HTR-8/SVneo (cell line): ENCODE measurements at regions not wholly inside any gene's neighbourhood (a gene's known extent, or its start where the extent isn't known, plus 50 kb on each side); places are given as distances from the start of the nearest gene placed in this dataset.

Source experiments
- DNase-seq: peaks from one replicate; pipeline ENCODE4 v3.0.0; 2011; ENCODE audit warnings: low spot score, mixed read lengths; ENCODE audit not compliant: insufficient read length
- FAIRE-seq: peaks from 2 replicates; lab custom pipeline; 2011; peaks lifted over from hg19 to GRCh38; lab: Jason Lieb, UNC

DNA sequence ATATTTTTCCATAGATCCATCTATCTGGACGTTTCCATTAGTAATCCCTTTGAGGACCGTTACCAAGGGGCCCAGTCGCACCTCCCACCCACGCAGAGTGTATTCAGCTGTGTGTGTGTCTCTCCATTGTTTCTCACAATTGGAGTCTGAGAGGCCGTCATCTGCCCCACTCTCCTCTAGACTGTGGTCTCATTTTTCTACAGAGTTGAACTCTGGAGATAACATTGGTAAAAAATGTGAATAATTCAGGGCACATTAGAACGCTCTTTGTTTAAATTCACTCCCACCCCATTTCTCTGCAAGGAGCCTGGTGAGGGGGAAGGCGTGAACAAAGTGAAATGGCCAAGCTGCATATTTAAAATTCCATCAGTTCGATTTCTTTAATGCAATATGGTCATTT is 333.1 kb upstream of the MAF start:
- DNase-seq (no peak), FAIRE-seq (no peak)

DNA sequence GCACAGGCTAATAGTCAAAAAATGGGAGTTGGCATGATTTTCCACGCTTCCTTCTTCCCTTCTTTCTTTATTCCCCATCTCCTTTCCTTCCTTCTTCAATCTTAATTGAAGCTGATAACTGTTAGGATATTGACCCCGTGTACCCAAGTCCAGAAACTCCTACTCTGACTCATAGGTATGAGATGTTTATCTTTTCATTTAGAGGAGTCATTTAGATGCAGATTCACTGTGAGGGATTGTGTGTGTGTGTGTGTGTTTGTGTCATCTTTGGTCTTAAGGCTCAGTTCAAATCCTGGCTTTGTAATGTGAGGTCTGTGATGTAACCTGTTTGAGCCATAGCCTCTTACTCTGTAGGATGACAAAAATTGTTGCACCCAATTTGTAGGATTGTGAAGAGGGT is 332.0 kb upstream of the MAF start:
- DNase-seq: no peak
- no peak for FAIRE-seq

DNA sequence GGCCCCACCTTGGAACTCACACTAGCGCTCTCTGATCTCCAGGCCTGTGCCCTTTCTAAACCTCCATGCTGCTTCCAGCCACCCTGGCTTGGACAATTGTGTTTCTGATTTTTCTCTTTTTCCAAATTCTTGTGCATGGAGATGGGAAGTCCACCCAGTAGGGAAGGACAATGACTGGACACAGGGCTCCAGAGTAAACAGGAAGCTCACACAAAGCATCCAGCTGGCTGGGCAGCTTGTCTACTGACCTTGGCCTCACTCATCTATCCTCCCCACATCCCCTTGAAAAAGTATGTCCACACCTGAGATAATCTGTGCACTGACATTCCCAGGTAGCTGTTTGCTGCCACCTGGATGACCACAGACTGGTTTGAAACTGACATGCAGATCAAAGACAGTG is 331.2 kb upstream of the MAF start:
- FAIRE-seq: no peak
- DNase-seq: no peak

DNA sequence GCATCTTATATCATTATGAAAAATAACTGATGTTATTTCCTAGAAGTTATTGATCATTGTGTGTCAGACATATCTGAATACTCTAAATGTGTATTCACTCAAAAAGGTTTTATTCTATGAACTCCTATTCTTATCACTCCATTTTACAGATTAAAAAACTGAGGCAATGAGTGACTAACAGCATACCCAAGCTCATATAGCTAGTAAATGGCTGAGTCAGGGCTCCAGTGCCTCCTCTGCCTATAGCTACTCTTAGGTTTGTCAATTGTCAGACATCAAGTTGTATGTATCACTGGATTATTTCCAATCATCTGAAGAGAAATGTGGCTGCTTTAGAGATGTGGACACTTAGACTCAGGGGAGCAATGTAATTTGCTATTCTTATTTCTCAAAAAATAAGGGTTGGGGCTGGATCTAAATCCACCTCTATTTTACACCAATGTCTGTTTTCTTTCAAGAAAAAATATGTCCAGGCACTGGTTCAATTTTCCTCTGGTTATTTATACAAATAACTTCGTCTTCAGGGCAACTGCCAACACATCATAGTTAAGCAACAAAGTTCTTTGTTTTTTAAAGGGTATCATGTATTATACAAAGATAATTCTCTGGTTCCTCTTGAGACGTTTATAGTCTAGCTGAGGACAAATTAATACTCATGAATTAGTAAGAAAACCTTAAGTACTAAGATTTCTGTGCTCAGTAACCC is 328.9 kb upstream of the MAF start:
- DNase-seq (no peak), FAIRE-seq (no peak)

DNA sequence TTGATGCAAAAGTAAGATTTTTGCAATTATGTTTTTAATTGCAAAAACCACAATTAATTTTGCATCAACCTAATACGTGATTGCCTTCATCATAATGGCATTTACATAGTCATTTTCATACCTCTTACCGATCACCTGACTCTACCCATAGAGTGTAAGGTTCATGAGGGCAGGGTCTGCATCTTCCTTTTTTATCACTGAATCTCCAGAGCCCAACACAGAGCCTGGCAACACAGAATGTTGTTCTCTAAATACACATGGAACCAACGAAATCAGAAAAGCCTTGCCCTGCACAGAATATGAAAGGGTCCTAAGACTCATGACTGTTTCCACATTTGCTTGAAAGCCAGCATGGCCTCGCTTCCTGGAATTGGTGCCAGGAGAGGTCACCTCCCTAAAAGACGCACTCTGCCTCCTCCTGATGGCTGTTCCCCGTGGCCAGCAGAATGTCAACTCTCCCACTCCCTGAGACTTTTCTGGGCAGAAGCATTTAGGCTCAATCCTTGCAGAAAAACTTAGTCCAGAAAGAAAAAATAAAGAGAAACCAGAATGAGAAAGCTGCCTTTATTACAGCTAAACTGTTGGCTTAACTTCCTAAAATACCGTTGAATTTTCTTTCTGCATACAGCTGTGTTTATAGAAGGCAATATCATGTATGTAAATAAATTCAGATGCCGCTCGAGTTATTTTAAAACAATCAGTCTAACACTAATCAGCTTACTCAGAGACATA is 327.8 kb upstream of the MAF start:
- DNase-seq: no peak
- no peak for FAIRE-seq

DNA sequence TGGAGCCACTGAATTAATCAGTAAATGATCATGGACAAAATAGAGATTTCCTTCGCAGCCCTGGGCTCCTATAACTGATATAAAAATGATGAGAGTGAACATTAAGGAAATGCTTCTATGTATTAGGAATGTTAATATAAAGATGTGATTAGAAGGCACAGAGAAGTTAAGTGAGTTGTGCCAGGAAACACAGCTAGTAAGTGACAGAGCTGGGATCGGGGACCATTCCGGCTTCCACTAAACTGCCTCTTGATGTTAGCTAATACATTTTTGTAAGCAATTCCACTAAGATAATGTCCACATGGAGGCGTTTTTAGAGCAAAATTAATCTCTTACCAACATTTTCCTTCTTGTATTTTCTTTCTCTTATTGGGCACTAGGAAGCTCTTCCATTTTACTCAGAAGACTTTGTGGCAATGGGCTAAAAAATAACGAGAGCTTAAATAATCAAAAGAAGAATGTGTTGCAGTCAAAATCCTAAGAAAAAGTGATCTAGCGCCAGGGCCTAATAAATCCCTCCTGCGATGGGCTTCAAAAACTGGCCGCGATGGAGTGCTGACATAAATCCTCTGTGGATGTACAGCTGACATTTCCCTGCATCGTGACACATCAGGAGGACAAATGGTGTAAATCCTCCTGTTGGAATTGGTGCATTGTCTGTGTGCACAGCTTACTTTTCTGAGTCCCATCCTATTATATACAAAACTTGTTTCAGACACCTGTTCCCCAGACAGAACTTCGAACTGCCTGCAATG is 326.1 kb upstream of the MAF start:
- FAIRE-seq: no peak

DNA sequence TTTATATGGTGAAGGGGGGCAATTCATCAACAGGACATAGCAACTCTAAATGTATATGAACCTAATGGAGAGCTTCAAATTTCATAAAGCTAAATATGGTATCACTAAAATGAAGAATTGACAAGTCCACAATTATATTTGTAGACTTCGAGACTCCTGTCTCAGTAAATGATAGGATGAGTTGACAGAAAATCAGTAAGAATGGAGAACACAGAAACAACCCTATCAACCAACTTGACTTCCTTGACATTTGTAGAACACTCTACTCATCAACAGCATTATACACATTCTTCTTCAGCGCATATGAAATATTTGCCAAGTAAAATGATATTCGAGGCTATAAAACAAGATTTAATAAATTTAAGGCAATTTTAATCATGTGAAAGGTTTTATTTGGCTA is 322.9 kb upstream of the MAF start:
- DNase-seq: no peak
- FAIRE-seq: no peak

More for the DNA sequence above, 326.1 kb upstream of the MAF start:
- DNase-seq: no peak

DNA sequence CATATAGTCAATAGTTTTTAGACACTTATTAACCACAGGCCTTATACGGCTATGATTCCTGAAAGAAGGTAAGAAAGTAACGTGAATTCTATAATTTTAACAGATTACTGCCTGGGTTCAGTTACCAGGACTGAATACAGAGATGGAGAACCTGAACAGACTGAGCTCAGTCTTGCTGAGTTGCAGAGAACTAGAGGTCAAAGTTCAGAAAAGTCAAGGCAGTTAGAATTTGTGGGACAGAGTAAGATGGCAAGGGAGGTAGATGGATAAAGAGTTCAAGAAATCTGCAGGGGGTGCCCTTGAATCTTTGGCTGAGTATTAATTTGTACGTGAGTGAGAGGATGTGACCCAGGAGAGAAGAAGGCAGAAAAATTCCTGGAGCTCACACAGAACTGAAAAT is 320.1 kb upstream of the MAF start:
- no peak for FAIRE-seq

DNA sequence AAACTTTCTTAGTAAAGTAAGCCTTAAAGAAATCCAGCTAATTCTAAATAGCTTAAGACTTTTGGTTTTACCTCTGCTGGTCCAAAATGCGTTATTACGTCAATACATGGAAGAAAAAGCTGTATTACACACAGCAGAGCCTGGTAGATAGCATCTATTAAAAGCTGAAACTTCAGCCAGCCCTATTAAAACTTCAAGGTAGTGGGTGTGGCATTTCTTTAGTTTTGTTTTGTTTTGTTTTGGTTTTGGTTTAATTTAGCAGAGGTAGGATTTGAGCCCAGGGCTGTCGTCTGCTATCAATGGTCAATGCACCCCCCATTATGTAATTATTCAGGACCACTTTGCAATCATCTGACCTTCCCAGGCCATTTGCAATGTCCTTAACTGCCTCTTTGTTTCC is 318.4 kb upstream of the MAF start:
- DNase-seq: no peak
- FAIRE-seq: no peak

More for the DNA sequence above, 320.1 kb upstream of the MAF start:
- DNase-seq: no peak

DNA sequence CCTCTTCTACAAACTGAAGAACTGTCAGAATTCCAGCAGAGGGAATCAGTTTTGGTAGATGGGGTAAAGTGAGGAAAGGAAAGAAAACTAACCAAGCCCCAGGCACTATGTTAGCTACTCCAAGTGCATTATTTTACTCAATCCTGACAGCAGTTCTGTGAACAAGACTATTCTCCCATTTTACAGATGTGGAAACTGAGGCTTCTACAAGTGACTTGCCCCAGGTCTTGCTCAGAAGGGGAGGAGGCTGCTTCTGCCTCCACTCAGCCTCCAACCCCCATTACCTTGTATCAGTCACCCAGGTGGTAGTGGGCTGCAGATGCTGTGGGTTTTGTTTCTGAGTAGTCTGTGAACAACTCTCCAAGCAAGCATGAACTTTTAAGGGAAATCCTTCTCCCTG is 315.2 kb upstream of the MAF start:
- no peak for FAIRE-seq
- no peak for DNase-seq

DNA sequence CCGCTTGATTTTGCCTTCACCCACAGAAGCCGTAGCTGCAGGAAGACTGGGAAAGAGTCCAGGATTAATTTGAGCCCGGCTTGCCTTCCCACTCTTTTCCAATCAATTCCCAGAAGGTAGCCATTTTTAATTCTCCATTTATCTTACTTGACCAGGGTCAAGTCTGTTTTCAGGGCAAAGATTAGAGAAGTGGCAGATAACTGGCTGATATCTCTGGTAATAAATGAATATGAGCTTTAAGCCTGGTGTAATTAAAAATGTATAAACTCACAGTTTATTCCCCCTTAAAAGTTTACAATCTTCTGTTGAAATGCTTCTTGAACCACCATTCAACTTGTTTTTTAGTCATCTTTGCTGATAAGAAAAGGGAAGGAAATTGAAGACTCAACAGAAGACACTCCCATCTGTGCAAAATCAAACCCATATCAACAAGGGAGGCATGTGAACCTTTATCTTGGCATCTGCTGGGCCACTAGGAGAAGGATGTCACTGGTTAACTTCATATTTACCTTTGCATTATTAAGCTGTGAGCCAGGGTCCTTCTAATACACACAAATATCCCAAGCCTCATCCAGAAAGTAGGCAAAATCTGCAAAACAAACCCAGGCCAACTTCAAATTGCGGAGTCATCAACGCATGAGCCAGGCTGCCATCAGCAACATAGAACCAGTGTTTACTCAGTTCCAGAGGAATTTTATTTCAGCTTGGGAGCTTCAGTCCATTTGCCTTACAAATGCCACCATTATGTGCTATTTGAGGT is 314.6 kb upstream of the MAF start:
- FAIRE-seq: no peak
- no peak for DNase-seq

DNA sequence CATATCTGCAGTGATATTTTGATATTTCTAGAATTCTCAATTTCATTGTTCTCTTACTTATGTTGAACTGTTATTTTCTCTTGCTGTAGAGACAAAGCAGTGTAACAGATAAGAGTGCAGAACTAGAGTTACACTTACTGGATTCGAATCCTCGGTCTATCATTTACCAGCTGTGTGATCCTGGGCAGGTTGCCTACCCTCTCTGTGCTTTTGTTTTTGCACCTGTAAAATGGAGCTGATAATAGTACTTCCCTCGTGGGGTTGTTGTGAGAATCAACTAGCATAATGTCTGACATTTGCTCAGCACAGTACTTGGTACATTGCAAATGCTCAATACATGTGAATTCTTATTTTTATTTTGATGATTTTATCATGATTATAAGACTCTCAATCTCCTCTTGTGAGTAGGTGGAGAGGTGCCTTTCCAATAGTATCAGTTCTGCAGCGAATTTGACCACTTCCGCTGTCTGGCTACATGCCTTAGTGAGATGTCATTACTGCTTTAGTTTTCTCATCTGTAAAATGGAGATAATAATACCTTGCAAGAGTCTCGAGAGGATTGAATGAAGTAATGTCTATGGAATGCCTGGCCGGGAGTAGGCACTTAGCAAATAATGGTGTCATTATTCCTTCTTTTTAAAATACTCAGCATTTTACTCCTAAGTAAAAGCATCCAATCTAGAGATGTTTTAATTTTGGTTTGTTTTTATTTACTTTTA is 312.2 kb upstream of the MAF start:
- FAIRE-seq: no peak

DNA sequence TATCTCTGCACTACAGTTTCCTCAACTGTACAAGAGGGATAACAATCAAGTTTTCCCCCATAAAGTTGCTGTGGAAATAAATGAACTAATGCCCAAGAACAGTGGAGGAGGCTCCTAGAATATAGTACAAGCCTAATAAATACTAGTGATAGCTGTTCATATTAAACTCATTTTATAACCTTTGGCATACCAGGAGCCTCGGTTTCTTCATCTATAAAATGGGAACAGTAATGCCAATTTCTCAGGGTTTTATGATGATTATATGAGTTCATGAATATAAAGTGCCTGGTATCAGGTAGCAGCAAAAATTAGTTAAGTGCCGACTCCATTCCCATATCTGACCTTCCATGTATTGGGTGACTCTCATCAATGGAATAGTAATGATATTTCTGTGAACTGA is 311.1 kb upstream of the MAF start:
- DNase-seq (no peak), FAIRE-seq (no peak)

More for the DNA sequence above, 312.2 kb upstream of the MAF start:
- no peak for DNase-seq

DNA sequence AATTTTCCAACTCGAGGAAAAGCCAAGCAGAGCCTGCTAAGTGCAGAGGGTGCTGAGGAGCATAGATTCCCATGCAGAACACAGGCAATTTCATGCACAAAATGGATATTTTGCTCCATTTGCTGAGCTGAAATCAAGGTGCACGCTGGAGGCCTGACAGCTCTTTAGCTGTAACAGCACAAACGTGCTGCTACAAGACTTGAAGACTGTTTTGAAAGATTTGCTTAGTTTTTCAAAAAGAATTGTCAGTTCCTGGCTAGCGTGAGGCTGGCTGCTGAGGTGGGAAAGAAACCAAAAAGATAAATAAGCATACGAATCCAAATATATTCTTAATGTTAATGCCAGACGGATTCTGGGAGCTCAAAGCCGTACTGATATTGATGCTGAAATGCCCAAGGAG is 309.0 kb upstream of the MAF start:
- DNase-seq: no peak
- FAIRE-seq: no peak

DNA sequence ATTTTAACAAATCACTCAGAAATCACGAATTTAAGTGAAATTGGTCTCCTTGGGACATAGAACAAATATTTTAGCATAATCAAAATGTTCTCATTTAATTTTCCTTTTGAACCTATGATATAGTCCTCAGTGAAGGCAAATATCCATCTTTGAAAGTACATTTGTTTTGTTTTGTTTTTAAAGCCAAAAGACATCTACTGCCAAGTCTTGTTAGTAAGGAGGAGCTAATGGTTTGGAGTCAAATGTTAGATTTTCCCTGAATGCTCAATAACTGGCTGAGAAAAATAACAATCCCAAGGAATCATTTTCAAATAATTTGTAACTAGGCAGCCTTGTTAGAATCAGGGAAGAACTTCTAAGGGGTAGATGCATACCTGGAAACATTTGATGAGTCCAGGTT is 302.9 kb upstream of the MAF start:
- FAIRE-seq: no peak
- DNase-seq: no peak

DNA sequence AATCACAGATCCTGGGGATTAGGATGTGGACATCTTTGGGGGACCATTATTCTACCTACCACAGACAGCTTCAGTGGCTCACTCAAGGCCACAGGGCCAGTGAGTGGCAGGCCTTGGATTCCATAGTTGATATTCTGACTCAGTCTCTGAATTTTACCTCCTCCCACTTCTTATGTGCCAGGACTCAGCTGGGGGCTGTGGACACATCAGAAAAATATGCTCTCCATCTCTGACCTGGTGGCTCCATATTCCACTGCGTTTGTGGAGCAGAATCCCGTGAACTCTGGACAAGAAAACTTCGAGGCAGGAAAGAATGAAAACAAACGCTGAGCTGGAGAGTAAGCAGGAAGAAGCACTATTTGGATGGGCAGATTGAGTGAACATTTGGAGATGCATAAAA is 301.8 kb upstream of the MAF start:
- DNase-seq (no peak), FAIRE-seq (no peak)

DNA sequence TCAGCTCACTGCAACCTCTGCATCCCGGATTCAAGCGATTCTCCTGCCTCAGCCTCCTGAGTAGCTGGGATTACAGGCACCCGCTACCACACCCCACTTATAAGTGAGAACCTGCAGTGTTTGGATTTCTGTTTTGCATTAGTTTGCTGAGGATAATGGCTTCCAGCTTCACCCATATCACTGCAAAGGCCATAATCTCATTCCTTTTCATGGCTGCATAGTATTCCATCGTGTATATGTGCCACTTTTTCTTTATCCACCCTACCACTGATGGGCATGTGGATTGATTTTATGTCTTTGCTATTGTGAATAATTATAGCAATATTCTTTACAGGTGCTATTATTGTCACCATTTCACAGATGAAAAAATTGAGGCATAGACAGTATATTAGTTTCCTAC is 301.0 kb upstream of the MAF start:
- no peak for FAIRE-seq
- no peak for DNase-seq

DNA sequence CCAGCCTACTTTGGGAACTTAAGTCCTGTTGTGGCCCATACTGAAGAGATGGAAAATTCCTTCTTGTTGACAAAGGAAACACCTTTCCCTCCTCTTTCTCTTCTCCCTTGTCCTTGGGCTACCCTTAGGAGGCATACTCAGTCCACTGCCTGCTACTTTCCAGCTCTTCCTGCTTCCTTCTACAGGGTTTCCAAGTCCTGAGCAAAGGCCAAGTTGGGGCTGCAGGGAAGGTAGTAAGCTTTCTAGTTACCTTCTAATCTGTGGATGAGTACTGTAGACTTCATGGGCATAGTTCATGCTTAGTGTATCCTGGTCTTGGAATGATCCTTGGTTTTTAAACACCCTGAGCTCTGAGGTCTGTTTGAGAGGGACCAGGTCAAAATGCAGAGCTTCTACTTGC is 299.2 kb upstream of the MAF start:
- FAIRE-seq: no peak
- no peak for DNase-seq

DNA sequence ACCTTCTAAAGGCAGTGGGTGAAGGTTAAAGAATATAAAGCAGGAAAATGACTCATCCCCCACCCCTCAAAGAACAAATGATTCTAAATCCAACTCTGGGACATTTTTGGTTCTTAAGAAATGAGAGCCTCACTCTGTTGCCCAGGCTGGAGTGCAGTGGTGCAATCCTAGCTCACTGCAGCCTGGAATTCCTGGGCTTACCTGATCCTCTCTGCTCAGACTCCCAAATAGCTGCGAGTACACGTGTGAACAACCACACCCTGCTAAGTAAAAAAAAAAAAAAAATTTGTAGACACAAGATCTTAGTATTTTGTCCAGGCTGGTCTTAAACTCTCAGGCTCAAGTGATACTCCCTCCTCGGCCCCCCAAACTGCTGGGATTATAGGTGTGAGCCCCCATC is 298.8 kb upstream of the MAF start:
- DNase-seq (no peak), FAIRE-seq (no peak)

DNA sequence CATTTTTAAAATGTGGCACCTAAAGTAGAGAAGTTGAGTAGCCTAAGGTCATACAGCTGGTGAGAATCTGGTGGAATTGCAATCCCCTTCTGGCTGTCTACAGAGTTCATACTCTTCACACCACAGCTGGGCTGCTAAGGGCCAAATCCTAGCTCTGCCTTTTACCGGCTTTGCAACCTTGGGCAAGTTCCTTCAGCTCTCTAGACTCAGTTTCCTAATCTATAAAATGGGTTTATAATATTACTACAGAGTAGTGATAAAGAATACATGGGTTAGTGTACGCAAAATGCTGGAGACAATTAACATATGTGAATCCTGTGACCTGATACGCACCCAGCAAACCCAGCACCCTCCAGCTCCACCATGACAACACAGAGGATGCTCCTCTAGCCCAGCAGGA is 298.2 kb upstream of the MAF start:
- DNase-seq: no peak
- FAIRE-seq: no peak
